GM19240 (cell line): ENCODE measurements at regions not wholly inside any gene's neighbourhood (a gene's known extent, or its start where the extent isn't known, plus 50 kb on each side); places are given as distances from the start of the nearest gene placed in this dataset.

Source experiments
- DNase-seq: peaks from one replicate; pipeline ENCODE4 v3.0.0; 2011; ENCODE audit warnings: low spot score; ENCODE audit not compliant: insufficient read length

DNA sequence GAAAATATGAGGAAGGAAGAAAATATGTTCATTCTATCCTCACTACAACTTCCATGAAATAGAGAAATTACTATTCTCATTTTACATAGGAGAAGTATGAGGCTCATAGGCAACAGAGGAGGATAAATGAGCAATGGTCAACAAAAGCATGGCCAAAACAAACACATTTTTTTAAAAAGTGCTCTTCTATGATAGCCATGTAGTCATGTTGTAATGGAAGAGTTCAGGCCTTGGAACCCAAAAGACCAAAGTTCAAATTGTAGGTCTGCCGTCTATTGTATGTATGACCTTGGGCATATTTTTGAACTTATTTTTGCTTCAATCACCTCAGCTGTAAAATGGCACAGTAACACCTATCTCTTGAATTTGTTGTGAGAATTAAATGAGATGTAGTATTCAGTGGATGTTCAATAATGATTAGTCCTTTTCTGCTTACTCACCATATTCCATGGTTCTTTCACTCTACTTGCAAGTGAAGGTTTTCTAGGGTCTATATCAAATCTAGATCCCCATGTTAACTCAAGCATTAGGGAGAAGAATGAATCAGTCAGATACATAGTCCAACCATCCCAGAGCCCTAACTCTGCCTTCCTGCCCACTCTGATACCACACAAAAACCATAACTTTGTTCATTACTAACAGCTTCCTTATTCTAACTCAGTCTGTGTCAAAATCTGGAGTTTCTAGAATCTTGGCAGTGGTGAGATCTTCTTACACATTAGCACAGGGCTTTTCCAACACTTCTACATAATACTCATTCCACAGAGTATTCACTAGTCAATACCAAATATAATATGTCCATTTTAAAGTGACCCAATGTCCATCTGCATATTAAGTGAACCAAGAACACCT, 353.2 kb downstream of the PLPP3 start:
- no peak for DNase-seq

DNA sequence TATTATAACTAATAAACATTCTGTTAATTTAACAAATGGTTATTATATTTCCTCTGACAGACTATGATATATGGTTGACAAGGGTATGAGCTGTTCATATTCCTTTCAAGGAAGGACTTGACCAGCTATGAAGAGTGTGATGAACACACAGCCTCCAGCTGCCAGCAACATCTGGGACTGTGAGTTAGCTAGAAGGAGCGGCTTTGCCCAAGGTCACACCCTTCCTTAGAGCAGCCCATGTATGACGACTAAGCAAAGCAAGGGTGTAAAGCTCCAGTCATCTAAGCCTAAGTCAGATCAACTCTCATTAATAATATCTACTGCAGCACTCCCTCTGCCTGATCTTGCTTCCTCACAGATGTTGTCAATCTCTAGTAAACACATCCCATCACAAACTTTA, 355.4 kb downstream of the PLPP3 start:
- no peak for DNase-seq

DNA sequence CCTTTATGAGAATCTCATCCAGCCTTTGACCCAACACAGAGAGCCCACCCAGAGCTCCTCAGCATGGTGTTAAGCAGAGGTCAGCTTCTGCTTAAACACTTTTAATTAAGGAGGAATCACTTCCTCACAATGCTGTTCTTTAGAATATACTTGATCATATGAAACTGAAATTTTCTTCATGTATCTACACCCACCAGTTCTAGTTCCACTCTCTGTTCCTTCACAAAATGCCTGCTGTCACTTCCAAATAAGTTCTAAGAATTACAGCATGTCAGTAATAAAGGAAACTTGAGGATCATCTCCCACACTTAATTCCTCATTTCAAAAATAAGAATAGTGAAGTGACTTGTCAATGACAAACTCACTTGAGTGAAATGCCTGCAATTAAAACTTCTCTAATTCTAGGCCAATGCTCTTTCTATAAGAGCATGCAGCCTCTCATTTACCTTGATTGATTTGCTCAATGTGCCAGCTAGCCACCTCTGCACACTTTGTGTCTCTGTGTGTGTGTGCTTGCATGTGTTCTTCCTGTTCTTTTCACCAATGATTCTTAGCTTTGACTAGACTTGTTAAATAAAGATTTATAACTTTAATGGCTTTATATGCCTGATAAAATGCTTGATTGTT, 356.3 kb downstream of the PLPP3 start:
- no peak for DNase-seq

DNA sequence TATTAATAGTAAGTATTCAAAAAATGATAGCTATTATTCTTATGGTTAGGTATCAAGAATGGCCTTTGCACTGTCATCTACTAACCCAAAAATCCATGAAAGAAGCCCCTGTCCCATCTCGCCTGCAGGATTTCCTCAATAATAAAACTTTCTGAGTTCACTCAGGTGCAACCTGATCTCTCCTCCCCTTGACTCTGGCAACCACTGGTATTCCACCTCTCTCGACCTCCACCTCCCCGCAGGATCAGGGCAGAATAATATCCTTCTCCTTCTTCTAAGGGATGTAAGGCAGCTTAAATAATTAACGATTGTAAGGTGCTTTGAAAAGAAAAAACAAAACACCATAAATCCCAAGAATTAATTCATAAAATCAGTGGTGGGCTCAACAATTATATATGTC, 359.3 kb downstream of the PLPP3 start:
- DNase-seq: no peak

DNA sequence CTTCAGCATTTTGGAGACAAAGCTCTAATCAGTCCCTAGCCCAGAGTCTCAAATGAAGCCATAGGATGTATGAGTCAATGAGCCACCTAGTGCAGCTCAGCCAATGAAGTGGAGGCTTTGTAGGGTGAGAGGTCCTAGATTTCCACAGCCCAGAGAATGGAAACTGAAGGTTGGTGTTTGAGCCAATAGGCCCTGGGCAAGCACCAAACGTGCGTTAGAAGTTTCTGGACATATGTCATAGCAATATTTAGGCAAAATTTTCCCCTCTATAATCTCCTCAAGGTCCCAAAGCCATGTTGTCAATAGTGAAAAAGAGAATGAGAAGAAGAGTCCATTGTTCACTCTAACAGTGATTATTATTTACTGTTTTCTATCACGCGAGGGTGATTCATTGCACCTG, 361.3 kb downstream of the PLPP3 start:
- no peak for DNase-seq

DNA sequence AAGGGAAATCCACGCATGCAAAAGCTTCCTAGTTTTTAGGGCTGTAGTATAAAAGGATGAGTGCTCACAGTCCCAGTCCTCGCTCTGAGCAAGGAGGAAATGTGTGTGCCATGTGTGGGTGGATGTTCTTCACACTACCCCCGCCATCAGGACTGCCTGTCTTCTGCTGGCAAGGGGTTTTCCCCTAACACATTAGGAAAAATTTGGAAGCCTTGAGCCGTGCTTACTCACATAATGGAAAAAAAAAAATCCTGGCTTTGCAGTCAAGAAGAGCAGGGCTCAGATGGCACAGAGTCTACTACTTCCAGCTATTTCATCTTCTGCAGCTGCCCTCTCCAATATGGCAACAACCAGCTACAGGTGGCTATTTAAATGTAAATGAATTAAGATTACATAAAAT, 363.1 kb downstream of the PLPP3 start:
- no peak for DNase-seq

DNA sequence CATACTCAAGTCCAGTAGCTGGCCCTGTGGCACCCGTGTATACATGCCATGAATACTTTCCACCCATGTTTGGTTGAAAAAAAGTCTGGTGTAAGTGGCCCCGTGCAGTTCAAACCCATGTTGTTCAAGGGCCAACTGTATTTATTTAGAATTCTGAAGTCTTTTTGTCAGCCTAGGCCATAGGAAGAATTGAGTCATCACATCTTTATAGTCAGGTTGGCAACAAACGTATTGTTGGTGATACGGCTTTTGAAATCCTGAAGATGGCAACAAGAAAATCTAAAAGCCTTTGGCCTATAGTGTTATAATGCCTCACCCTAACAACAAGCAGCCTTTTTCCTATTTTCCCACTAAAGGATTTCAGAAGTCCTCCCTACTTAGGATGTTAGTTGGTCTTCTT, 363.6 kb downstream of the PLPP3 start:
- DNase-seq: no peak

DNA sequence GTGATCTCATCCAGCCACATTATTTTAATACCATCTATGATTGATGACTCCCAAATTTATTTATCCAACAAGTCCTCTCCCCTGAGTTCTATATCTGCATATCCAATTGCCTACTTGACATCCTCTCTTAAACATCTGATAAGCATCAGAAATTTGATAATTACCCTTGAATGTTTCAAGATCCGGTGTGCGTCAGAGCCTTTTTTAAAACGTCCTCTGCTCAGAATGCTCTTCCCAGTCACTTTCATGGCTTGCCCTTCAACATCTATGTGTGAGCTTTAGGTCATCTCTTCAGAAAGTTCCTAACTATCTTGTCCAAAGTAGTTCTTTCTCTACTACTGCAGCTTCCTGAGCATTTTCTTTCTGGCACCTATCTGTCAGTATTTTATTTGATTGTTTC, 364.3 kb downstream of the PLPP3 start:
- DNase-seq: no peak

DNA sequence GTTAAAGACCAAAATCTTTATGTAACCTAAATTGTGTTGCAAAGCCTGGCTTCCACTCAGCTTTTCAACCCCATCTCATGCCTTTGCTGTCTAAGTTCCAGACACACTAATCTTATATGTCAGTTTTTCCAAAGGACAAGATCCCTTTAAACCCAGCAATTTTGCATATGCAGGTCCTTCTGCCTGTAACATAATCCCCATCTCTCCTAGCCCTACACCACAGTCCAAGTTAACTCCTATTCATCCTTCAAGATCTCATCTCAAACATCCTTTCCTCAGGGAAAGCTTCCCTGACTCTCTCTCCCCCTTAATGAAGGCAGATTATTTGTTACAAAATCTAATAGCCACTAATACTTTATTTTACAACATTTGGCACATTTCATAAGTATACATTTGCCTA, 366.3 kb downstream of the PLPP3 start:
- no peak for DNase-seq

DNA sequence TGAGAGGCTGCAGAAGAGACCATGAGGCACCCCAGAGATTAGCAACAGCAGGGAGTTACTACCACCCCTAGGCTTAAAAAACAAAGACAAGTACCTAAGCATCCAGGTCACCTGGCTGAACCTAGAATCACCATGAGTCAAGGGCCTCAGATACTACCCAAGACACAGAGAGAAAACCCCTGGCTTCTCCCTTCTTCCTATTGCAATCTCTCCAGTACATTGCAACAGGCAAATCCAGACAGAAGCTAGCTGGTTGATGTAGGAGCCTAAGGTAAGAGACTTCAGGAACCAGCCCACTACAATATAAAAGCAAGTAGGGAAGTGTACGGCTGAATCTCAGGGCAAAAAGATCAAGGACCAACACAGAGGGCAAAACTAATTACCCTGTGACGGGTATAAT, 367.2 kb downstream of the PLPP3 start:
- no peak for DNase-seq

DNA sequence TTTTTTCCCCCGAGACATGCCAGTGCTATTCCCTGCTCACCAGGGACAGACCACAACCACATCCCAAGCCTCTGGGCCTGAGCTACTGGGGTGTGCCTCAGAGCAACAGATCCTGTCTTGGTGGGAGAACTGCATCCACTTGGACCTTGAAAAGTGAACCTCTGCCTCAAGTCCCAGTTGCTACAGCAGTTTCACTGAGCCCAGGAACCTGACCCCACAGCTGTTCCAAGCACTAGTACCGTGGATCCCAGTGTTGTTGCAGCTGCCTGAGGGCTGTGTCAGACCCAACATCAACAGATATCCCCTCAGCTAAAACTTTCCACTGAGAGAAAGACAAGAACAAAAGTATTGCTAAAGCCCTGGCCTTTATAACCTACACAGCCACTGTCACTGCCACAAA, 373.0 kb downstream of the PLPP3 start:
- no peak for DNase-seq

DNA sequence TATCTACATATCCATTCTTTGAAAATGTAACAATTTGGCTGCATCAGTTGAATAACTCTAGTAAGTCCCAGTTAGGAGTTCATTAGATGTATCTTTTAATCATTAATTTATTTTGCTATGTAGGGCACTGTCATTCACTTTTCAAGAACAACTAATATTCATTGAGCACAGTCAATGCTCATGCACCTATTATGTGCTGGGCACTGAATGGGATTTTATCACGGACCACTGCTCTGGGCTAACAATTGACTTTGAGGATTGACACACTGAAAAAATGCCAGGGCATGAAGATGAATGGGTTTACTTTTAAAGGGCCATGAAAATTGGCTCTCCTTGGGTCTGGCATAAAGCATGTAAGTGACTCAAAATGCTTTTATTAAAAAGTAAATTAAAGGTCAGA, 375.2 kb downstream of the PLPP3 start:
- DNase-seq: no peak

DNA sequence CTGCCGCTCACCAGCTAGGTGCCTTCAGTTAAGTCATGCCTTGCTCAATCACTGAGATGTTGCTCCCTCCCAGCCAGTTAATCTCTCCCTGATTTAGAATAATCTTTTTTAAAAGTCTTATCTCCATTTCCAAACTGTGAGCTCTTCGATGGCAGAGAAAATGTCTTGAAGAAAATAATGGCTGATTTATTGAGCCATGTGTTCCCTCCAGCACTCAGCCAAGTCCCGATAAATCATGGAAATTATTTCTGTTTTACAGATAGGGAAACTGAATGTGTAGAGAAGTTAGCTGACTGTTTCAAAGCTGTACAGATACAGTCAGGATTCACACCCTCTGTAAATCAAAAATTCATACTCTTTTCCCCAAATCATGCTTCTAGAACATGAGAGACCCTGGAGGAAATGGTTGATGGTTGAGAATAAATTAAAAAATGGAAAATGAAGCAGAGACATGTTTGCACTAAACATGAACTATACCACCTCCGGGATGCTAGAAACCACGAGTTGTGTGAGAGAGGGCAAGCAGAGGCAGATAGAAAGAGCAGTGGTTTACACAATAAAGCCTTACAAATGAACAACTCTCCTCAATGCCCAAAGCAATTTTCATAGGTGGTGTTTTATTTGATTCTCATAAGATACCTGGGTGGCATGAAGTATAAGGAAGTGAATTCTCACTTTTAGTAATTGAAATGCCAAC, 376.4 kb downstream of the PLPP3 start:
- DNase-seq: no peak

DNA sequence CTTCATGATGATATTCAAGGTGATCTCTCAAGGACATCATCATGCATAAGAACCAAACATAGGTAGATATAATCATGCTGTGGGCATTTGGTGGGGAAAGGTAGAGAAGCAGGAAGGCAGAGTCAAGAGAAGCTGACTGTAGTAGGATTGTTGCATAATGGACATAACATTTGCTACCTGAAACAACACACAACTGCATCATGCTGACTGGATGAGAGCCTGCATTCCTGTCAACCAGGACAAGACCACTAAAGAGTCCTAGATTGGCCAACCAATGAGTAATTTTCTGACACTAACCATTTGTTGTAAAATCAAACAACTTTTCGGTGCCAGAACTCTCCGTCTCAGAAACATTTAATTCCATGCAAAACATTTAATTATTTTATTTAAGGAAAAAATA, 377.2 kb downstream of the PLPP3 start:
- no peak for DNase-seq

DNA sequence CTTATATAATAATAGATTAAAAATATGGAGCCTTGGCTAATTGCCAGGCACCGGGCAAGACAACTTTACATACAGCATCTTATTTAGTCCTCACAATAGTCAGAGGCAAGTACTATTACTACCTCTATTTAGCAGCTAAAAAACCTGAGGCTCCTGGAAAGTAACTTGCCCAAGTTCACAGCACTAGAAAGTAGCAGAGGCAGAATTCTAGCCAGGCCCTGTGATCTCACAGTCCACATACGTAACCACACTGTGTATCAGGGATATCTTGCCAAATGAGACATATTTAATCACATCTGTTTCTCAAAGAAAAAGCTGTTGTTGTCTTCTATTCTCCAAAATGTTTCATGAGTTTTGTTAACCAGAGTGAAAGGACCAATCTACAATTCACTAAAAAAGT, 378.5 kb downstream of the PLPP3 start:
- DNase-seq: no peak

DNA sequence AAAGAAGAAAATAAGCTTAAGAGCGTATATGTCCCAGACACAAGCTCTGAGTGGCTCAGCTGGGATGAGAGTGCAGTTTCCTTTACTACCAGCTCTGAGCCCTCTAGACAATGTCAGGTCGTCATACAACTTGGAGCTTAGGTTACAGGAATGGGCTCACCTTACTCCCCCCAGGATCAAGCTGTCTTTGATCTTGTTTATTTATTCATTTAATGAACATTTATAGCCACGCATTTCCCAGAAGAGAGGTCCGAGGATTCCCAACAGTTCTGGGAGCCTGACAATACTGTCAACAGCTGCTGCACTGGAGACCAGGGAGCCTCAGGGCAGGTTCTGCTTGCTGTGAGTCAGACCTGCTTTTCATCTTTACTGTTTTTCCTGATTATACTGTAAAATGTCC, 378.9 kb downstream of the PLPP3 start:
- DNase-seq: no peak

DNA sequence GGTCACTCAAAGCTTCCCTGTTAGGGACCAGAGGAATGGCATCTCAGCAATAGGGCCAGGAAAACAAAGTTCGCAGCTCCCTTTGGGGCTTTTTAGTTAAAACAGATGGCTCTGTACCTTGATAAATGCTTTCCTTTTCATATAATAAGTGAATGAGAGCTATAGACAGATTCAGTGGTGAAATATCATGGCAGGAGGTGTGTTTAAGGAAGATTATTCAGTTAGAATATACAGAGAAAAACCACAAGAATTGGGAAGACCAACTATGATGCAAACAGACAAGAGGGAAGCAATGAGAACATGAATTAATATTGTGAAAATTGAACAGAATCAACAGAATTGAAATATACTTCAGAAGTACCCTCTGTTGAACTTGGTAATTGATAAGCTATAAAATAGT, 379.4 kb downstream of the PLPP3 start:
- DNase-seq: no peak

DNA sequence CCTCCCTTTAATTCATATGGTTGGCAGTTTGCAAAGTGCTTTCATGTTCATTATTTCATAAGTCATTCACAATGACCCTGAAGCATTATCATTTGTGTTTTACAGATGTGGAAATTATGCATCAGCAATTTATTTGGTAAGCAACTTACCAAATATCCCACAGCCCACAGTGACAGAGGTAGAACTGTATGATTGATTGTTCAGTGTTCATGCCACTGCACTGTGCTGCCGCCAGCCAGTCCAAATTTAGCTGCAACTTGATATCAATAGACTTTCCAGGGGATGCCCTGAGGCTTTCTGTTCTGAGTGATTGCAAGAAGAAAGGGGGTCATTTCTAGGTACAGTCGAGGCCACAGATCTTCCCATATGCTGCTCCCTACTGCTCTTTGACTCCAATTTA, 380.3 kb downstream of the PLPP3 start:
- DNase-seq: no peak

DNA sequence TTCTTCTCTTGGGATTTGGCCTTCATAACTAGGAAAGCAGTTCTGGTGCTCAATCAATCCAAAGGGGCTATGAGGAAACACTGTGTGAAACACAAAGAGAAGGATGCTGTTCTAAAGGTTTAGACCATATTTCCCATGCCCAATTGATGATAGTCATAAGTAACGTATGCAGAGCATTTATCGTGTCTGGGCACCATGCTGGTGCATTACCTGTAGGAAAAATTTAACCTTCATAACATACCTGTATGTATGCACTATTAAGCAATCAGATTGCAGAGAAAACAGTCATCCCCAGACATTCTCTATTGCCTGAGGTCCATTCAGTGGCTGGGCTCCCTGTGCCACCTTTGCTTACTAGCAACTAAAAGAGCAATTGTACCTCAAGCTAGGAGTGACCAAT, 381.4 kb downstream of the PLPP3 start:
- no peak for DNase-seq

DNA sequence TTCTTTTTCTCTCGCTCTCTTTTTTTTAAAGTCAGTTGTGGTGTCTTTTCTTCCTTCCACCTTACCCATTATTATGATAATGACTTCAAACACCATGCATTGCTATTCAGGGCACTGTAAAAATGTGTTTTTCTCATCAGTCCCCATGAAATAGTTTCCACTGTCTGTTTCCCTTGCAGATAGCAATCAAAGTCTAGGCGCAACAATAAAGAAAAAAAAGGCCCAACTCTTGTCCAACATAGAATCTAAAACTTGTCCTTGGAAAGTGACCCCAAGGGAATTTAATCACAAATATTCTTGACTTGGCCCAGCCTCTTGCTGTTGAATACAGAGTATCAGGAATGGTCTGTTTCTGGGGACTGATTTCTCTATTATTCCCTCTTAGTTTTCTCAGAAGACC, 382.5 kb downstream of the PLPP3 start:
- no peak for DNase-seq

DNA sequence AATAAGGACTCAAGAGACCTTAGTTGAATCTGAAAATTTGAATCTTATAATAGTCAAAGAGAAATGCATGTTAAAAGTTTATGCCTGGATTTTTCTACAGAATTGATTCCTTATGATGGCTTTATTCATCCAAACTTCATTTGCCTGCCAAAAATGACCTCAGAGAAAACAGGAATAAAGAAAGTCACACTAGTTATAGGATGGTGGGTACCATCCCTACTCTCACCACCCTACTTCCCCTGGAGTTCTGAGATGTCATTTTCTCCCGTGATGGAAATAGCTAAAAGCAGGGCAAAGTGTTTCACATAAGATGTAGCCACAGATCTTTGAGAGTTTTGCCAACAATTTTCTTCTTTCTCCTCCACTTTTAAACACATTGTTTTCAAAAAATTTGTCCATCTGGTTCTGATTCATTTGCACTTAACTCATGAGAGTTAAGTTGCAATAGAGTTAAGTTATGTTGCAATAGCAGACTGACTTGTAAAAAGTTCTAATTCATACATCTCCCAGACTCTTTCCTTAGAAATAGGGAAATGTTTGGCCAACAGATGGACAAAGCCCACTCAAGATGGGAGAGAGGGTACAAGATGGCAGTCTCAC, 384.6 kb downstream of the PLPP3 start:
- DNase-seq: no peak

DNA sequence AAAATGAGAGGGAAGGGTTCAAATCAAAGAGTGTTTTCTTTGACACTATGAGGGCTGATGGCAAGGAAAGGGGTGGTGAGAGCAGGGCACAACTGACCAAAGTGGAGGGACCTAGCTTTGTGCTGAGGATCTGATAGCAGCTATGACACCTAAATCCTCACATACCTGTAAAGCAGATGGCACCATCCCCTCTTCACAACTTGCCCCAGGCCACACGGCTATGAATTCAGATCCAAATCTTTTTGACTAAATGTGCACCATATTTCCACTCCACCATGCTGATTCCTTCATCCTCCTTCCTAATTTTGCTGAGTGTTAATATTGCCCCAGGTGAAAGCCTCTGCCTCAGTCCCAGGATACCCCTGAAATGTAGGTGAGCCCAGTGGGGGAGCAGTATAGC, 385.7 kb downstream of the PLPP3 start:
- no peak for DNase-seq
